DOHH2 (cell line): ENCODE measurements at regions not wholly inside any gene's neighbourhood (a gene's known extent, or its start where the extent isn't known, plus 50 kb on each side); places are given as distances from the start of the nearest gene placed in this dataset.
"Not testable (repeated sequence)": the region's sequence is repeated elsewhere in the genome, so short reads cannot be mapped to it uniquely, and the experiment has no call there.

Experiments
- CTCF ChIP-seq: fragments of 200-600 bp; sonication (generic); IDR thresholded peaks from one replicate; pipeline ENCODE4 v1.5.1; 2014; ENCODE audit warnings: antibody characterized with exemption, mild to moderate bottlenecking, low read depth, low read length; ENCODE audit not compliant: poor library complexity, severe bottlenecking
- EZH2phosphoT487 ChIP-seq: fragments of 200-600 bp; sonication (generic); IDR thresholded peaks from 2 replicates; pipeline ENCODE4 v1.6.1; 2017; ENCODE audit warnings: borderline replicate concordance, mild to moderate bottlenecking, antibody characterized with exemption, low read length, moderate library complexity, mixed read lengths

- not testable (repeated sequence) for TF ChIP-seq CTCF, EZH2phosphoT487
Observed at GRCh38 chr13:21306300-21307073, 130.0 kb downstream of the MRPL57 start.
